SIG-M5 (cell line): ENCODE measurements at regions not wholly inside any gene's neighbourhood (a gene's known extent, or its start where the extent isn't known, plus 50 kb on each side); places are given as distances from the start of the nearest gene placed in this dataset.
"Not testable (repeated sequence)": the region's sequence is repeated elsewhere in the genome, so short reads cannot be mapped to it uniquely, and the experiment has no call there.

Source experiments
- DNase-seq: peaks from one replicate; lab custom pipeline; 2025; lab: John Stamatoyannopoulos, UW

GRCh38 chr12:124384299-124384894, 89.5 kb downstream of the RFLNA start:
- no peak for DNase-seq

DNA sequence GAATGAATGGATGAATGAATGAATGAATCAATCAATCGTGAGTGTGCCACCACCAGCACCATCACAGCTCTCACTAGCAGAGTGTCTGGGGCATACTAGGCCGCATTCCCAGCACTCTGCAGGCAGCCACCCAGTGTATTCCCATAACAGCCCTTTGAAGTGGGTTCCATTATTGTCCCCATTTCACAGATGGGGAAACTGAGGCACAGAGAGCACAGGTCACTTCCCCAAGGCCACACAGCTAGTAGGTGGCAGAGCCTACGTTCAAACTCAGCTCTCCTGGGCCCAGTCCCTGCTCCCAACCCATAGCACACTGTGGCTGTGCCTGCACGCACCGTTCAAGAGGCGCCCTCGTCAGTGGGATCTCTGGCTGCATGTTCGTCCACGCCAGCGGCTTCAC, 88.1 kb downstream of the RFLNA start:
- no peak for DNase-seq

DNA sequence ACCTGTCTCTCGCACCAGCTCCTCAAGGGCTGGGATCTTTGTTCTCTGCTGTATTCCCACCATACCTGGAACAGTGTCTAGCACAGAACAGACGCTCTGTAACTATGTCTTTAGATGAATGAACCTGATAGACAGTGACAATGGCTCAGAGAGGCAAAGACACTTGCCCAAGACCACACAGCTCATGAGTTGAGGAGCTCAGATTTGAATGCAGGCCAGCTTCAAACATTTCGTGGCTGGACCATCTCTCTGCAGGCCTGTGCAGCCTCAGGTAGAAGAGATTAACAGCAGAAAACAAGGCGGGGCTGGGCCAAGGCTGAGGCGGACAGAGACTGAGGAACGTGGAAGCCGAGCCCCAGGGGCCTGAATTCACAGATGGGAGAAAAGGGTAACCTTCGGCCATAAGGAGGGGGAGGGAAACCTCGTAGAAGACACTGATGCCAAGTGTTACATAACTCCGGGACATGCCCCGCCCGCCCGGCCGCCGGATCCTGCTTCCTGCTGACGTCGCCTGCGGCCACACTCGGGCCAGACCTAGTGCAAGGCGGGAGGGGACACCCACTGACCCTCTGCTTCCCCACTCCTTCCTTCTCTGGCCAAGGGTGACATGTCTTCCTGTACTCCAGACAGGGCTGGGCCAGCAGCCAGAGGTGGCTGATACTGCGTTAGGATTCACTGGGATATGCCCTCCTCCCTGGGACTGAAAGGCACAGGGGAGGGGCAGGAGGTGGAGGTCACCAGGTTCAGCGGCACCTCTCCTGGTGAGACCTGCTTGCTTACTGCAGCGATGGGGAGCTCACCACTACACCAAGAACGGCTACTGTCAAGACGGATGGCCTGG, 86.8 kb downstream of the RFLNA start:
- DNase-seq: no peak

DNA sequence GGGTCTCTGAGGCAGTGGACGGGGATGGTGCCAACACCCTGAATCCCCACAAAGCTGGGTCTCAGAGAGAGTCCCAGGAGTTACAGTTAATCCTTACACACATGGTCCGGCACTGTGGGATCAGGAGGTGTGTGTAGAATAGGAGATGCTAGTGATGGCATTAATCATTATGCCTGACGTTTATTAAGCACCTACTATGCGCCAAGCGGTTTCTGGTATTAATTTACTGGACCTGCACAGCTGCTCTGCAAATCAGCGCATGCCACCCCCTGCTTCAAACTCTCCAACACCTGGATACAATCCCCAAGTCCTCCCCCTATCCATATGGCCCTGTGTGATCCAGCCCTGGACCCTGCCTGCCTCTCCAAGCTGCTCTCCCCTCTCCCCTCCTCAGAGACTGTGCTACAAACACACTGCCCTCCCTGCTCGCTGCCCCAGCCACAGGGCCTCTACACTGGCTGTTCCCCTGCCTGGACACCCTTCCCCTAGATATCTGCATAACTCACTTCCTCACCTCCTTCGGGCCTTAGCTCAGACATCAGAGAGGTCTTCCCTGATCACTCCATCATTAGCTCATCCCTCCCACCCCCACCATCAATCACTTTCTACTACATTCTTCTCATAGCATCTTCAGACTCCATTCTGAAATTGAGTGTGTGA, 86.0 kb downstream of the RFLNA start:
- no peak for DNase-seq

DNA sequence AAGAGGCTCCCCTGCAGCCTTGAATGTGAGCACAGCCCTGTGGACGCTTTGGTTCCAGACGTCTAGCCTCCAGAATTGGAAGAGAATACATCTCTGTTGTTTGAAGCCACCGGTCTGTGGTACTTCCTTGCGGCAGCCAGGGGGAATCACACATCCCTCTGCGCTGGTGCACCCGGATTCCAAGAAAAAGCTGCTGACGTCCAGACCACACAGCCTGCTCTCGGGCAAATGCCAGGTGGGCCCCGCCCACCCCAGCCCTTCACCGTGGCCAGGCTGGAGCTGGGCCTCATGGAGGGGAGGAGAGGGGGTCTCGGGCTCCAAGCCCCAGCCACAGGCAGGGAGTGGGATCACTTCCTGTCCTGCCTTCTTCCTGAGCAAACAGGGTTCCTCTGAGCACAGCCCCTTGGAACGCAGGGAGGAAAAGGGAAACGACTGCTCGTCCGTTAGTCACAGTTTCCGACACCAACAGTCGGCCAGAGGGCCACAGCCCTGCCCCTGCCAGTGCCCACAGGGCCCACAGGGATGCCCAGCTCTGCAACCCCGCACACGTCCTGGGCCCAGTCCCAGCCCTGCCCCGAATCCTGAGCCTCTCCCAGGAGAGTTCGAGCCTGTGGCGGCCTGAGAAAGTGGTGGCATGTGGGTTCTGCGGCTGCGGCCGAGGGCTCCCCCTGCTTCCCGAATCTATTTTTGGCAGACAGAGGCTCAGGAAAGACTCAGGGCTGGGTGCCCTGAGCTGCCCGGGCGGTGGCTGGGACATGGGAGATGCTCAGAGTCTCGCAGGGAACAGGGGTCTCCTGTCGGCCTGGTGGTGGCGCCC, 85.3 kb downstream of the RFLNA start:
- DNase-seq: no peak

GRCh38 chr12:124379379-124379937, 84.6 kb downstream of the RFLNA start:
- no peak for DNase-seq

DNA sequence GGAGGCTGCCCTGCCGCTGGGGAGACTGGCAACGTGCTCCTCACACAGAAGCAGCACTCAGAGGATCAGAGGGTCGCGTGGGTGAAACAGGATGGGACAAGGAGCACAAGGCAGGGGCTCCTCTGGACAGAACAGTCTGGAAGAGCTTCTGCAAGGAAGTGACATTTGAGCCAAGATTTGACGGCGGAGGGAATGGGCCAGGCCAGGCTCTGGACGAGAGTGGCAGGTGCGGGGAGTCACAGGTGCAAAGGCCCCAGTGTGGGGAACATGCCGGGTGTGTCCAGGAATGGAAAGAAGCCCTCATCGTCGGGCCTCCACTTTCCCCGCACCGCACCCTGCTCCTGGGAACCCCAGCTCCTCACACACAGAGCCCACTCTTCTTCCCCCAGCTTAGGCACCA, 84.0 kb downstream of the RFLNA start:
- no peak for DNase-seq

DNA sequence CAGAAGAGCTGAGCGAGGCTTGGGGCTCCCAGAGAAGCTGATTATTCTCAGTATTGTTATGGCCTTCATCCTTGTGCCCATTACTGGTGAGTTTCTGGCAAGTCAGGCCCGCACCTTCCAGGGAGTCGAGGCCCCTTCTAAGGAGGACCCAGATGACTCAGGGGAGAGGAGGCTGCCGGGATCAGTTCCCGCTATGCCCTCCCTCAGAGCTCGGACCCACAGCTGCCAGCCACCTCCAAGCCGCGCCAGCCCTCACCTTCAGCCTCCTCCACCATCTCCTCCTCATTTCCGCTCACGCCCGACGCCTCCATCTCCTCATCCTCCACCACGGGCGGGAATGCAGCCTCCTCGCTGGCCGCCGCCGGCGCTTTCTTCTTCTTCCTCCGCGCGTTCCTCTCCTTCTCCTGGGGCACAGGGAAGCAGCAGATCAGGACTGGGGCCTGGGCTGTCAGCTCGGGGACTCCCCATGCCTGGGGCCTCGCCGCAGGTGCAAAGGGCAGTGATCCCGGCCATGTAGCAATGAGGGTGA, 83.2 kb downstream of the RFLNA start:
- no peak for DNase-seq

GRCh38 chr12:124376435-124376834, 81.5 kb downstream of the RFLNA start:
- DNase-seq: no peak

GRCh38 chr12:124375789-124376175, 80.9 kb downstream of the RFLNA start:
- no peak for DNase-seq

GRCh38 chr12:124375141-124375788, 80.4 kb downstream of the RFLNA start:
- no peak for DNase-seq

DNA sequence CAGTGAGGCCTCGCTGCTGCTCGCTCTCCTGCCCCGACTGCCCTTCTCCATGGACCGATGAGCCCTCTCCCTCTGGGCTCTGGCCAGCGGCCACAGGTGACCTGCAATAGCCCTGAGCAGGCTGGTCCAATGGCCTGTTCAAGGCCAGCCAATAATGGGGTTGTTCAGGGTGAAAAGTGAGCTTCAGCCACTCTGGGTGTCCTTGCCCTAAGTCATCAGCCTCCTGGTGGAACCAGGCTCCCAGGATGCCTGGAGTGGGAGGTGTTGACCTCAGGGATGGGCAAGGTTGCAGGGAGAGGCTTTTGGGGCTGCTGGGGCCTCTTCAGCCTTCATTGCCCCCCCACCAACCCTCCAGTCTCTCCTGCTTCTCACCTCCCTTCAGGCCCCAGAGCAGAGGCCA, 79.7 kb downstream of the RFLNA start:
- DNase-seq: no peak

- no peak for DNase-seq
Measured at GRCh38 chr12:124374147-124374546, 79.3 kb downstream of the RFLNA start.

DNA sequence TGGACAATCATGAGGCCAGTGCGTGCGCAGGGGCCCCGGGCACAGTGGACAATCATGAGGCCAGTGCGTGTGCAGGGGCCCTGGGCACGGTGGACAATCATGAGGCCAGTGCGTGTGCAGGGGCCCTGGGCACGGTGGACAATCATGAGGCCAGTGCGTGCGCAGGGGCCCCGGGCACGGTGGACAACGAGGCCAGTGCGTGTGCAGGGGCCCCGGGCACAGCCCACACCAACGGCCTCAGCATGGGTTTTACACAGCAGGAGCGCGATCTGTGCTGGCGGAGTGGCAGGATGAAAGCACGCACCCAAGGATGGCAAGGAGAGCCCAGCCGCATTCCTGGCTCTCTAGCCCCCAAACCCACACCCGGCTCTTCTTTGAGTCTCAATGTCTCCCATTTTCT, 78.8 kb downstream of the RFLNA start:
- not testable (repeated sequence) for DNase-seq

DNA sequence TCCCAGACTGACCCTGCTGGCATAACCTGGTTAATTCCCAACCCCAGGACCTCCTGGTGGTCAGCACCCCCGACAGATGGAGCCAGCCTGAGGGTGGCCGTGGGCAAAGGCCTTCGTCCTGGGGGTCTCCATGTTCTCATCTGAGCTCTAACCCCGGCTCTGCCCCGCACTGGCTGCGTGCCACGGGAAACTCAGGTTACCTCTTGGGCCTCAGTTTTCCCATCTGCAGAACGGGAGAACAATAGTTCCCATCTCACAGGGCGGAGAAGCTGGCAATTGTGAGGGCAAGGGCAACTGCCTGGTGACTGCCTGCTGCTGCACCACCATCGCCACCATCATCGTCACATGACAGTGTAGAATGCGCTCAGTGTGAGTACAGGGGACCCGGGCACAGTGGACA, 77.9 kb downstream of the RFLNA start:
- no peak for DNase-seq

- no peak for DNase-seq
Measured at GRCh38 chr12:124371970-124372555, 77.2 kb downstream of the RFLNA start.

DNA sequence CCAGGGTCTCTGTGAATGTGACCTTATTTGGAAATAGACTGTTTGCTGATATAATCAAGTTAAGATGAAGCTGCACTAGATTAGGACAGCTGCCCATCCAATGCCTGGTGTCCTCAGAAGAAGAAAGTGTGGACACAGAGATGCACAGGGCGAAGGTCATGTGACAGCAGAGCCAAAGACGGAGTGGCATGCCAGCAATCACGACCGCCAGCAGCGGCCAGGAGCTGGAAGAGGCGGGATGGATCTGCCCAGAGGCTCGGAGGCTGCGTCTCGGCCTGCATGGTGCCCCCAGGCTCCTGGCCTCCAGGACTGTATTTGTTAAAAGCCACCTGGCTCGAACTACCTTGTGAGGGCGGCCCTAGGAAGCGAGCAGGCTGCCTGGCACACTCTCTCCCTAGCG, 76.5 kb downstream of the RFLNA start:
- no peak for DNase-seq

GRCh38 chr12:124370851-124371250, 76.0 kb downstream of the RFLNA start:
- DNase-seq: no peak

GRCh38 chr12:124370384-124370783, 75.5 kb downstream of the RFLNA start:
- no peak for DNase-seq

GRCh38 chr12:124369827-124370378, 75.0 kb downstream of the RFLNA start:
- no peak for DNase-seq
